H1 (cell line): ENCODE measurements at regions not wholly inside any gene's neighbourhood (a gene's known extent, or its start where the extent isn't known, plus 50 kb on each side); places are given as distances from the start of the nearest gene placed in this dataset.

ENCODE experiments used
- EZH2 ChIP-seq: fragments of 200-600 bp; sonication (generic); IDR thresholded peaks from 2 replicates; pipeline ENCODE4 v1.7.1; 2012; ENCODE audit warnings: low read depth, mild to moderate bottlenecking, moderate library complexity, low read length, inconsistent platforms; ENCODE audit not compliant: severe bottlenecking
- JUN ChIP-seq: IDR thresholded peaks from 2 replicates; pipeline ENCODE4 v1.6.1; 2011; ENCODE audit warnings: low read depth, mild to moderate bottlenecking, improper control_type of control experiment, low read length
- POLR2AphosphoS5 ChIP-seq: IDR thresholded peaks from 2 replicates; pipeline ENCODE4 v1.6.1; 2011; ENCODE audit warnings: low read depth, low read length
- TF ChIP-seq, protein P1 (sequence below), 3 experiments: IDR thresholded peaks; 1 replicate in 2 of 3; 2 replicates in 1 of 3; pipeline versions ENCODE4 v1.5.1 to v1.6.1; 2011; ENCODE audit warnings: low read length in 3 of 3, mild to moderate bottlenecking in 3 of 3, inconsistent platforms in 2 of 3, low read depth in 1 of 3, moderate library complexity in 1 of 3; ENCODE audit not compliant: insufficient read depth in 1 of 3; ENCODE audit errors: control extremely low read depth in 1 of 3

DNA sequence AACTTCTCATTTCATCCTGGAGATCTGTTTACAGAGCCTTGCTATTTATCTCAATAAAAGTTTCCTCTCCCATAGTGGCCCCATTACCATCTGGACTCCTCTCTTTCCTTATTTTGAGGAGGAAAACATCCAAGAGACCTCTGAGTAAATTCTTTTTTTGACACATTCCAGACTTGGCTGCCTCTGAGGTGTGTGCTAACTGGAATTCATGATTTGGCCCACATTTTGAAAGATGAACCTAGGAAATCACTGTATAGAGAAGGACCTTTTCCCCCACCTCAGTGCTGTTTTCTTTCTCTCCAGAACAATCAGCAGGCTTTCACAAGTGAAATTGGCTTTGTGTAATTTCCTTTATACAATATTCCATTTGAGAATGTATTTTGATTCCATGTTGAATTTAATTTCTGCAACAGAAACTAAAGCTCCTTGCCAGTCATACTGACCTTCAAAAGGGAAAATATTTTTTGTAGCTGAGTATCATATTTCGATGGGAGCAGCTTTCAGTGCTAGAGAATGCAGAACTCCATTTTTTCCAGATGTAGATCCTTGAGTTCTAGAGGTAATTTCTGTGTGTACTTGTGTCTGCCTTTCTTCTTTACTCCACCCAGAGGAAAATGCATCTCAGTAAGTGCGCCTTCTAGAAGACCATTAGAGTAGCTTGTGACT is 244.9 kb upstream of the RGS6 start:
- TF ChIP-seq EZH2 (no peak), JUN (no peak), POLR2AphosphoS5 (no peak)
- TF ChIP-seq, protein P1, sequence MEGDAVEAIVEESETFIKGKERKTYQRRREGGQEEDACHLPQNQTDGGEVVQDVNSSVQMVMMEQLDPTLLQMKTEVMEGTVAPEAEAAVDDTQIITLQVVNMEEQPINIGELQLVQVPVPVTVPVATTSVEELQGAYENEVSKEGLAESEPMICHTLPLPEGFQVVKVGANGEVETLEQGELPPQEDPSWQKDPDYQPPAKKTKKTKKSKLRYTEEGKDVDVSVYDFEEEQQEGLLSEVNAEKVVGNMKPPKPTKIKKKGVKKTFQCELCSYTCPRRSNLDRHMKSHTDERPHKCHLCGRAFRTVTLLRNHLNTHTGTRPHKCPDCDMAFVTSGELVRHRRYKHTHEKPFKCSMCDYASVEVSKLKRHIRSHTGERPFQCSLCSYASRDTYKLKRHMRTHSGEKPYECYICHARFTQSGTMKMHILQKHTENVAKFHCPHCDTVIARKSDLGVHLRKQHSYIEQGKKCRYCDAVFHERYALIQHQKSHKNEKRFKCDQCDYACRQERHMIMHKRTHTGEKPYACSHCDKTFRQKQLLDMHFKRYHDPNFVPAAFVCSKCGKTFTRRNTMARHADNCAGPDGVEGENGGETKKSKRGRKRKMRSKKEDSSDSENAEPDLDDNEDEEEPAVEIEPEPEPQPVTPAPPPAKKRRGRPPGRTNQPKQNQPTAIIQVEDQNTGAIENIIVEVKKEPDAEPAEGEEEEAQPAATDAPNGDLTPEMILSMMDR (IDR thresholded peaks at IDR 0.05; ENCODE audit: control extremely low read depth in 1 of 3, insufficient read depth in 1 of 3, low read depth in 1 of 3, low read length in 3 of 3) = no peak
